GM10266 (cell line): ENCODE measurements at regions not wholly inside any gene's neighbourhood (a gene's known extent, or its start where the extent isn't known, plus 50 kb on each side); places are given as distances from the start of the nearest gene placed in this dataset.

Source experiments
- DNase-seq: peaks from one replicate; pipeline ENCODE4 v3.0.0; 2012; ENCODE audit errors: extremely low spot score
- TF ChIP-seq, protein P1 (sequence below): IDR thresholded peaks from 2 replicates; pipeline ENCODE4 v1.5.1; 2012; ENCODE audit warnings: mild to moderate bottlenecking, low read depth; ENCODE audit not compliant: control insufficient read depth, insufficient read depth; ENCODE audit errors: missing control alignments

- TF ChIP-seq, protein P1, sequence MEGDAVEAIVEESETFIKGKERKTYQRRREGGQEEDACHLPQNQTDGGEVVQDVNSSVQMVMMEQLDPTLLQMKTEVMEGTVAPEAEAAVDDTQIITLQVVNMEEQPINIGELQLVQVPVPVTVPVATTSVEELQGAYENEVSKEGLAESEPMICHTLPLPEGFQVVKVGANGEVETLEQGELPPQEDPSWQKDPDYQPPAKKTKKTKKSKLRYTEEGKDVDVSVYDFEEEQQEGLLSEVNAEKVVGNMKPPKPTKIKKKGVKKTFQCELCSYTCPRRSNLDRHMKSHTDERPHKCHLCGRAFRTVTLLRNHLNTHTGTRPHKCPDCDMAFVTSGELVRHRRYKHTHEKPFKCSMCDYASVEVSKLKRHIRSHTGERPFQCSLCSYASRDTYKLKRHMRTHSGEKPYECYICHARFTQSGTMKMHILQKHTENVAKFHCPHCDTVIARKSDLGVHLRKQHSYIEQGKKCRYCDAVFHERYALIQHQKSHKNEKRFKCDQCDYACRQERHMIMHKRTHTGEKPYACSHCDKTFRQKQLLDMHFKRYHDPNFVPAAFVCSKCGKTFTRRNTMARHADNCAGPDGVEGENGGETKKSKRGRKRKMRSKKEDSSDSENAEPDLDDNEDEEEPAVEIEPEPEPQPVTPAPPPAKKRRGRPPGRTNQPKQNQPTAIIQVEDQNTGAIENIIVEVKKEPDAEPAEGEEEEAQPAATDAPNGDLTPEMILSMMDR = no peak
- no peak for DNase-seq
Measured at GRCh38 chr5:74044936-74045335, 418.9 kb downstream of the ARHGEF28 start.

DNA sequence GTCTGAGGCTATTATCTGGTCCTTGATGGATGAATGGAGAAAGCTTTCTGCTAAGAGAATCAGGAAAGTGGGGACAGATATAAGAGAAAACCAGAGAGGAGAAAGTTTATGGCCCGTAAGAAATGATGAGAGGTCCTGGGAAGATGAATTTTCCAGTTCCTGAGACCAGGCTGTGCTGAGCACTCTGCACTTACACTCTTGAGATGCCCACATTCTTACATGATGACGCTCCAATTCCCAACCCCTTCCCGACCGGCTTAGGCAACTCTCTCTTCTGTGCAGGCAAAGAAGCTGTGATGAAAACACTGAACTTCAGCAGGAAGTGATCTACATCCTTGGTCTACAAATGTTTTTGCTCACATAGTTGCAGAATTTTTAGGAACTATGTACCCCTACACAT is 417.0 kb downstream of the ARHGEF28 start:
- TF ChIP-seq, protein P1 = no peak
- no peak for DNase-seq

DNA sequence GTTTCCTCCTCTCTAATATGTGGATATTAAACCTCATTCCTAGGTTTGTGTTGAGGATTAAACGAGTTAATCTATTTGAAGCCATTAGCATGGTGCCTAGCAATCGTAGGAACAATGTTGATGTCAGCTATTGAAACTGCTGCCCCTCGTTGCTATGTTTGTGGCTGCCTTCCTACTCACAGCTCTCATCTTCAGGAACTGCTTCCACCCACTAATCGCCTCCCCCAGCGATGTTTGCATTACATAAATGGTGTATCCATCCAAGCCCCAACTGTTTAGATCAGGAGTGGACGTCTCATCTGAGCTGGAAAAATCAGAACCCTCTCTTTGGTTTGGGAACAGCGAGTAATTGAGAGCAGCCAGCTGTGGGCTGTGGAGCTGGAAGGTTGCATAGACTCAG is 416.6 kb downstream of the ARHGEF28 start:
- TF ChIP-seq, protein P1 = no peak
- no peak for DNase-seq

GRCh38 chr5:74041913-74042312 is 415.9 kb downstream of the ARHGEF28 start:
- no peak for DNase-seq
- TF ChIP-seq, protein P1 = no peak

DNA sequence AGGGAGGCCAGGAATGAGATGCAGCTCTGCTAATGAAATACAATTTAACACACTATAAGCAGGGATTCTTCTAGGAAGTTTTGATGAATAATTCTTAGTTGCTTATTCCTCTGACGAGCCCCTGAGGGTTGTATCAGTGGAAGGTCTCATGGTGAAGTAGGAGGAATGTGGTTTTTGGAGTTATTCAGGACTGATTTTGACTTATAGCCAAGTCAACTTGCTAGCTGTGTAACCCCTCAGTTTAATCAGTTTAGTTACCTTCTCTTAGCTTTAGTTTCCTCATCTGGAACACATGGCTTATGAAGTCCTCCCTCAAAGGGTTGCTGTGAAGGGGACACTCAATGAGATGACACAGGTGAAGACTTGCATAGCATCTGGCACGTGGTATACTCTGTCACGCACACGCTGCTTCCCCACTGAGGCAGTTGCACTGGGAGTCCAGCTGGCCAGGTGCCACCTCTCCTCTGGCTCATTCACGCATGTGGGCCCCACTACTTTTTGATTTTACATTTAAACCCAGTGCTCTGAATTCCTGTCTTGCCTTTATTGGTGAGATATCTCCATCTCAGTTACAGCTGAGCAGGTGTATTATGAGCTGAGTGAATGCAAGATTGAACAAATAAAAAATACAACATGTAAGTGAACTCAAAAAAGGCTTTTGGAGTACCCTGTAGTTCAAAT is 415.0 kb downstream of the ARHGEF28 start:
- no peak for DNase-seq
- TF ChIP-seq, protein P1 = no peak

- DNase-seq = no peak
- TF ChIP-seq, protein P1 = no peak
Measured at GRCh38 chr5:74040065-74040551, 414.1 kb downstream of the ARHGEF28 start.

GRCh38 chr5:74037321-74037720 is 411.3 kb downstream of the ARHGEF28 start:
- no peak for DNase-seq
- TF ChIP-seq, protein P1 = no peak
